SU-DHL-6 (cell line): ENCODE measurements at regions not wholly inside any gene's neighbourhood (a gene's known extent, or its start where the extent isn't known, plus 50 kb on each side); places are given as distances from the start of the nearest gene placed in this dataset.
A peak's percentile ranks its signal among the peaks of the same experiment; 100 is the strongest.

Experiments used
- H2AFZ ChIP-seq: fragments of 200-600 bp; sonication (generic); 2 replicates; pipeline ENCODE4 v1.6.1; 2014; ENCODE audit warnings: low read depth, mild to moderate bottlenecking, moderate library complexity, mixed read lengths, antibody characterized with exemption, low read length; ENCODE audit not compliant: severe bottlenecking
- H3F3A ChIP-seq: fragments of 200-600 bp; shearing (Covaris generic); 2 replicates; pipeline ENCODE4 v1.6.0; 2016; ENCODE audit warnings: antibody characterized with exemption, mild to moderate bottlenecking; ENCODE audit not compliant: insufficient read depth
- H3K27ac ChIP-seq: fragments of 200-600 bp; sonication (generic); 2 replicates; pipeline ENCODE4 v1.5.1; 2016; ENCODE audit warnings: low read depth, mild to moderate bottlenecking, low read length, moderate library complexity, mixed read lengths
- H3K27me3 ChIP-seq: fragments of 200-600 bp; sonication (generic), shearing (Covaris generic); 2 replicates; pipeline ENCODE4 v1.6.0; 2014; ENCODE audit warnings: mild to moderate bottlenecking, low read length
- H3K36me3 ChIP-seq: fragments of 200-600 bp; sonication (generic); 2 replicates; pipeline ENCODE4 v1.6.1; 2014; ENCODE audit warnings: mild to moderate bottlenecking, low read length, mixed read lengths
- H3K4me2 ChIP-seq: fragments of 300-600, 200-600 bp; shearing (Covaris generic), sonication (generic); 2 replicates; pipeline ENCODE4 v1.6.0; 2014; ENCODE audit warnings: low read length, low read depth, mild to moderate bottlenecking; ENCODE audit not compliant: poor library complexity, severe bottlenecking
- H3K4me3 ChIP-seq: fragments of 200-600 bp; sonication (generic); 2 replicates; pipeline ENCODE4 v1.5.1; 2014; ENCODE audit warnings: antibody characterized with exemption, low read length, mild to moderate bottlenecking, mixed read lengths; ENCODE audit not compliant: insufficient read depth, poor library complexity, severe bottlenecking
- H3K79me2 ChIP-seq: fragments of 200-600 bp; sonication (generic); 2 replicates; pipeline ENCODE4 v1.6.1; 2014; ENCODE audit warnings: mild to moderate bottlenecking, low read length, moderate library complexity; ENCODE audit not compliant: insufficient read depth
- H3K9ac ChIP-seq: fragments of 200-600 bp; sonication (generic); 2 replicates; pipeline ENCODE4 v1.7.0; 2014; ENCODE audit warnings: mild to moderate bottlenecking, low read length
- H3K9me2 ChIP-seq: fragments of 200-600 bp; sonication (generic); replicated peaks from 2 replicates; pipeline ENCODE4 v1.6.1; 2014; ENCODE audit warnings: low read length; ENCODE audit not compliant: insufficient read depth
- H3K9me3 ChIP-seq: fragments of 200-600 bp; sonication (generic); 2 replicates; pipeline ENCODE4 v1.6.1; 2014; ENCODE audit warnings: low read length, mixed read lengths; ENCODE audit not compliant: insufficient read depth
- H4K20me1 ChIP-seq: fragments of 200-600 bp; sonication (generic); 2 replicates; pipeline ENCODE4 v1.6.1; 2014; ENCODE audit warnings: low read depth, mild to moderate bottlenecking, antibody characterized with exemption, low read length, moderate library complexity, mixed read lengths
- CTCF ChIP-seq: fragments of 200-600 bp; sonication (generic); IDR thresholded peaks from one replicate; pipeline ENCODE4 v1.5.1; 2017; ENCODE audit warnings: antibody characterized with exemption, mild to moderate bottlenecking, low read length, moderate library complexity; ENCODE audit not compliant: insufficient read depth, poor library complexity, severe bottlenecking
- EZH2phosphoT487 ChIP-seq: fragments of 200-600 bp; sonication (generic), shearing (Covaris generic); conservative IDR thresholded peaks from 2 replicates; pipeline ENCODE4 v1.6.1; 2018; ENCODE audit warnings: mild to moderate bottlenecking, antibody characterized with exemption, low read length, moderate library complexity, mixed read lengths

- H3K36me3 ChIP-seq: no peaks in the 10 kb centered on the region
- H3K27ac ChIP-seq: peak overlapping the region; percentile 51; the same call in 1 of the 2 replicates
Measured at GRCh38 chr15:85950101-85950500, 129.6 kb upstream of the AGBL1 start.

GRCh38 chr15:85954586-85954985 is 125.1 kb upstream of the AGBL1 start:
- H3K9me2 ChIP-seq: no peaks in the 10 kb centered on the region
- H2AFZ ChIP-seq: no peak overlapping the region
- no peaks in the 10 kb centered on the region for H4K20me1 ChIP-seq
- H3K27me3 ChIP-seq: no peaks in the 10 kb centered on the region
- H3K4me2 ChIP-seq: no peak overlapping the region
- H3K79me2 ChIP-seq: no peaks in the 10 kb centered on the region
- no peaks in the 10 kb centered on the region for H3F3A ChIP-seq
- no peak for TF ChIP-seq CTCF
- TF ChIP-seq EZH2phosphoT487: no peak
- H3K4me3 ChIP-seq: no peak overlapping the region
- H3K9ac ChIP-seq: no peak overlapping the region
- no peaks in the 10 kb centered on the region for H3K9me3 ChIP-seq
- no peak overlapping the region for H3K27ac ChIP-seq
- no peaks in the 10 kb centered on the region for H3K36me3 ChIP-seq

More at GRCh38 chr15:85950101-85950500, 129.6 kb upstream of the AGBL1 start:
- Histone ChIP-seq H3K27me3 (no peaks in the 10 kb centered on the region), H3K79me2 (no peaks in the 10 kb centered on the region), H3K4me2 (peak overlapping the region; percentile 23), H3K4me3 (no peak overlapping the region), H3K9ac (no peak overlapping the region), H3K9me3 (no peaks in the 10 kb centered on the region), H3K9me2 (no peaks in the 10 kb centered on the region), H4K20me1 (no peaks in the 10 kb centered on the region), H3F3A (no peaks in the 10 kb centered on the region), H2AFZ (no peak overlapping the region)
- no peak for TF ChIP-seq CTCF
- TF ChIP-seq EZH2phosphoT487: no peak

- H3F3A ChIP-seq: no peaks in the 10 kb centered on the region
- no peak overlapping the region for H3K27ac ChIP-seq
- H3K4me2 ChIP-seq: no peak overlapping the region
- no peaks in the 10 kb centered on the region for H3K79me2 ChIP-seq
- no peaks in the 10 kb centered on the region for H3K9me2 ChIP-seq
- no peaks in the 10 kb centered on the region for H3K36me3 ChIP-seq
- H3K9me3 ChIP-seq: no peaks in the 10 kb centered on the region
- no peak overlapping the region for H3K9ac ChIP-seq
- TF ChIP-seq CTCF (no peak), EZH2phosphoT487 (no peak)
- H3K27me3 ChIP-seq: no peaks in the 10 kb centered on the region
- H2AFZ ChIP-seq: no peak overlapping the region
- H3K4me3 ChIP-seq: no peak overlapping the region
- no peaks in the 10 kb centered on the region for H4K20me1 ChIP-seq
Measured at GRCh38 chr15:85955501-85956391, 123.9 kb upstream of the AGBL1 start.
